Body of pancreas (tissue), 4 donors: ENCODE measurements at regions not wholly inside any gene's neighbourhood (a gene's known extent, or its start where the extent isn't known, plus 50 kb on each side); places are given as distances from the start of the nearest gene placed in this dataset.

Source experiments
- POLR2A ChIP-seq, 3 donors: fragments of 450-650 bp; IDR thresholded peaks; one replicate each; pipeline ENCODE4 v1.6.1; 2016; ENCODE audit warnings: antibody characterized with exemption in 3 of 3, mild to moderate bottlenecking in 2 of 3
- TF ChIP-seq, protein P1 (sequence below), 7 experiments: fragments of 450-650 bp in 4 of 7; fragments of 200-600 bp in 3 of 7; sonication (generic) in 3 of 7; IDR thresholded peaks; one replicate each; pipeline ENCODE4 v1.5.1; 2016 to 2019; ENCODE audit warnings: antibody characterized with exemption in 7 of 7

DNA sequence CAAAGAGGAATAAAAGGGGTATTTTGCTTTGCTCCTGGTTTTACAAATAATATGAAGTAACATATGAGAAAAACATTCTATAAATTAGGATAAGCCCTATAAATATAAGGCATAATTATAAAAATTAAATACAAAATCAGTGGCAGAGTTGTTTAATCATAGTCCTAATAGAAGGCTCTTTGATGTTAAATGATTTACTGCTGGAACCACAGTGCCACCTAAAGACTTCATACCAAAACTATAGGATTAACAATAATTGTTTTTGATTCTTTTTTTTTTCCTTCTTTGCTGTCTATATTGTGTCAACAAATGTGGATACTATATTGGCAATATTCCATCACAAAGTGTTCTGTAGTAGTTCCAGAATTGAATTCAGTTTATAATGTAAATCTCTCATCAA lies 837.7 kb upstream of the SLC39A10 start:
- TF ChIP-seq, protein P1, sequence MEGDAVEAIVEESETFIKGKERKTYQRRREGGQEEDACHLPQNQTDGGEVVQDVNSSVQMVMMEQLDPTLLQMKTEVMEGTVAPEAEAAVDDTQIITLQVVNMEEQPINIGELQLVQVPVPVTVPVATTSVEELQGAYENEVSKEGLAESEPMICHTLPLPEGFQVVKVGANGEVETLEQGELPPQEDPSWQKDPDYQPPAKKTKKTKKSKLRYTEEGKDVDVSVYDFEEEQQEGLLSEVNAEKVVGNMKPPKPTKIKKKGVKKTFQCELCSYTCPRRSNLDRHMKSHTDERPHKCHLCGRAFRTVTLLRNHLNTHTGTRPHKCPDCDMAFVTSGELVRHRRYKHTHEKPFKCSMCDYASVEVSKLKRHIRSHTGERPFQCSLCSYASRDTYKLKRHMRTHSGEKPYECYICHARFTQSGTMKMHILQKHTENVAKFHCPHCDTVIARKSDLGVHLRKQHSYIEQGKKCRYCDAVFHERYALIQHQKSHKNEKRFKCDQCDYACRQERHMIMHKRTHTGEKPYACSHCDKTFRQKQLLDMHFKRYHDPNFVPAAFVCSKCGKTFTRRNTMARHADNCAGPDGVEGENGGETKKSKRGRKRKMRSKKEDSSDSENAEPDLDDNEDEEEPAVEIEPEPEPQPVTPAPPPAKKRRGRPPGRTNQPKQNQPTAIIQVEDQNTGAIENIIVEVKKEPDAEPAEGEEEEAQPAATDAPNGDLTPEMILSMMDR (IDR thresholded peaks at IDR 0.05), result no peak
- no peak for TF ChIP-seq POLR2A (IDR thresholded peaks at IDR 0.05)
